GM23338 (cell line): ENCODE measurements at regions not wholly inside any gene's neighbourhood (a gene's known extent, or its start where the extent isn't known, plus 50 kb on each side); places are given as distances from the start of the nearest gene placed in this dataset.

ENCODE experiments used
- ATAC-seq: fragments of 200-7000 bp; cut with Tn5 transposase; 3 replicates; pipeline ENCODE4 v1.9.1; 2020
- DNase-seq: peaks from one replicate; pipeline ENCODE4 v3.0.0-alpha.2; 2015; ENCODE audit warnings: low spot score
- H2AFZ ChIP-seq: fragments of 200-600 bp; sonication (generic); 2 replicates; pipeline ENCODE4 v1.8.0; 2016; ENCODE audit warnings: antibody characterized with exemption, mild to moderate bottlenecking, moderate library complexity
- H3F3A ChIP-seq: fragments of 200-600 bp; sonication (generic); replicated peaks from 2 replicates; pipeline ENCODE4 v1.8.0; 2017; ENCODE audit warnings: antibody characterized with exemption, mixed run types, low read depth
- H3K27ac ChIP-seq: fragments of 200-600 bp; sonication (generic); 2 replicates; pipeline ENCODE4 v1.6.1; 2016; ENCODE audit warnings: low read depth
- H3K27me3 ChIP-seq: fragments of 200-600 bp; sonication (generic); 2 replicates; pipeline ENCODE4 v1.8.0; 2016; ENCODE audit warnings: mild to moderate bottlenecking, mixed run types, moderate library complexity; ENCODE audit not compliant: insufficient read depth
- H3K36me3 ChIP-seq: fragments of 200-600 bp; sonication (generic); 2 replicates; pipeline ENCODE4 v1.8.0; 2016; ENCODE audit warnings: mild to moderate bottlenecking; ENCODE audit not compliant: insufficient read depth
- H3K4me1 ChIP-seq: fragments of 200-600 bp; sonication (generic); 2 replicates; pipeline ENCODE4 v1.8.0; 2016; ENCODE audit warnings: mild to moderate bottlenecking, moderate library complexity; ENCODE audit not compliant: insufficient read depth
- H3K4me2 ChIP-seq: fragments of 200-600 bp; sonication (generic); 2 replicates; pipeline ENCODE4 v1.7.1; 2017; ENCODE audit warnings: mixed run types
- H3K4me3 ChIP-seq: fragments of 200-600 bp; sonication (generic); 2 replicates; pipeline ENCODE4 v1.6.1; 2016; ENCODE audit warnings: mixed run types
- H3K79me2 ChIP-seq: fragments of 200-600 bp; sonication (generic); replicated peaks from 2 replicates; pipeline ENCODE4 v1.8.0; 2017; ENCODE audit warnings: mild to moderate bottlenecking; ENCODE audit not compliant: insufficient read depth
- H3K9me2 ChIP-seq: fragments of 200-600 bp; sonication (generic); 2 replicates; pipeline ENCODE4 v1.8.0; 2017; ENCODE audit not compliant: insufficient read depth
- H4K20me1 ChIP-seq: fragments of 200-600 bp; sonication (generic); replicated peaks from 2 replicates; pipeline ENCODE4 v1.8.0; 2017; ENCODE audit warnings: mild to moderate bottlenecking; ENCODE audit not compliant: insufficient read depth
- H3K27ac Mint-ChIP-seq: 2 replicates; pipeline ENCODE4 v1.8.0; 2020; ENCODE audit warnings: inconsistent platforms, mild to moderate bottlenecking, moderate library complexity, mixed read lengths
- H3K27me3 Mint-ChIP-seq: 3 replicates; pipeline ENCODE4 v1.8.0; 2022; ENCODE audit warnings: low read depth, mild to moderate bottlenecking, moderate library complexity, mixed read lengths, inconsistent platforms; ENCODE audit not compliant: insufficient read depth, poor library complexity
- H3K36me3 Mint-ChIP-seq: 3 replicates; pipeline ENCODE4 v1.8.0; 2021; ENCODE audit warnings: low read depth, mild to moderate bottlenecking, inconsistent platforms, moderate library complexity, mixed read lengths
- H3K4me1 Mint-ChIP-seq: 3 replicates; pipeline ENCODE4 v1.8.0; 2020; ENCODE audit warnings: mild to moderate bottlenecking, inconsistent platforms, mixed read lengths
- H3K4me3 Mint-ChIP-seq: 3 replicates; pipeline ENCODE4 v1.8.0; 2021; ENCODE audit warnings: moderate library complexity, mild to moderate bottlenecking, inconsistent platforms, mixed read lengths
- H3K9me3 Mint-ChIP-seq: 3 replicates; pipeline ENCODE4 v1.8.0; 2020; ENCODE audit warnings: moderate library complexity, mild to moderate bottlenecking, inconsistent platforms, mixed read lengths
- CREB1 ChIP-seq: fragments of 250-450 bp; sonication (Bioruptor Pico); IDR thresholded peaks from 2 replicates; pipeline ENCODE4 v1.5.0; 2020; ENCODE audit warnings: low read depth, mild to moderate bottlenecking, moderate library complexity
- EZH2 ChIP-seq: fragments of 200-600 bp; sonication (generic); IDR thresholded peaks from one replicate; pipeline ENCODE4 v1.8.0; 2017; ENCODE audit warnings: antibody characterized with exemption, mild to moderate bottlenecking, low read depth; ENCODE audit not compliant: unreplicated experiment
- EZH2phosphoT487 ChIP-seq: fragments of 200-600 bp; sonication (generic); IDR thresholded peaks from one replicate; pipeline ENCODE4 v1.8.1; 2018; ENCODE audit warnings: antibody characterized with exemption; ENCODE audit not compliant: unreplicated experiment
- JUNB ChIP-seq: IDR thresholded peaks from one replicate; pipeline ENCODE4 v1.6.1; 2016; ENCODE audit warnings: antibody characterized with exemption; ENCODE audit not compliant: unreplicated experiment
- NANOG ChIP-seq: IDR thresholded peaks from 2 replicates; pipeline ENCODE4 v1.6.1; 2016; ENCODE audit warnings: antibody characterized with exemption, borderline replicate concordance
- POLR2AphosphoS5 ChIP-seq: IDR thresholded peaks from 2 replicates; pipeline ENCODE4 v1.6.1; 2016; ENCODE audit warnings: antibody characterized with exemption, low read depth
- REST ChIP-seq: IDR thresholded peaks from one replicate; pipeline ENCODE4 v1.6.1; 2018; ENCODE audit warnings: antibody characterized with exemption; ENCODE audit not compliant: unreplicated experiment
- STAT1 ChIP-seq: IDR thresholded peaks from one replicate; pipeline ENCODE4 v1.6.1; 2016; ENCODE audit warnings: antibody characterized with exemption; ENCODE audit not compliant: unreplicated experiment
- ZNF114 ChIP-seq: fragments of 250-450 bp; sonication (Bioruptor Pico); IDR thresholded peaks from 2 replicates; pipeline ENCODE4 v1.5.0; 2020; ENCODE audit warnings: mild to moderate bottlenecking, moderate library complexity
- ZNF331 ChIP-seq: fragments of 250-450 bp; sonication (Bioruptor Pico); IDR thresholded peaks from 2 replicates; pipeline ENCODE4 v1.5.0; 2020; ENCODE audit warnings: low read depth, mild to moderate bottlenecking, moderate library complexity
- TF ChIP-seq, protein P1 (sequence below): IDR thresholded peaks from 2 replicates; pipeline ENCODE4 v1.6.1; 2016; ENCODE audit warnings: antibody characterized with exemption
- TF ChIP-seq, protein P2 (sequence below), 2 experiments: fragments of 200-600 bp in 1 of 2; sonication (generic) in 1 of 2; conservative IDR thresholded peaks; 2 replicates each; pipeline versions ENCODE4 v1.5.1 to v1.6.1; 2016 to 2017; ENCODE audit warnings: antibody characterized with exemption in 2 of 2, low read depth in 2 of 2, mild to moderate bottlenecking in 2 of 2, moderate library complexity in 1 of 2

DNA sequence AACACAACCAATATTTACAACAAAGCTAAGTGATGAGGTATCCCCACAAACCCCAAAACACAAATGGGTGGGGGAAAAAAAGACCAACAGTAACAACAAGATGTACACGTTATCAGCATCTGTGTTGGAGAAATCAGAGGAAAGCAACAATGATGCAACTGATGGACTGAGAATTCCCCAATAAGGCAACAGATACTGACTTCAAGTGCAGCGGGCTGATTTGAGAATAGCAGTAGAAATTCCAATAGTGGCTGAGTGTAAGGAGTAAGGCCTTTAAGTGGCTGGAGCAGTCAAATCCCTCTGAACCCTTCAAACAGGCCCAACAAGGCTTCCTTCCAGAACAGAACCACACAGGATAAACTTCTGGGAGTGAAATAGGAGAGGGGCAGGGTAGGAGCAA lies 97.6 kb downstream of the TM2D1 start:
- Histone ChIP-seq H3K36me3 (no peaks in the 10 kb centered on the region), H3K4me3 (no peak overlapping the region), H4K20me1 (no peaks in the 10 kb centered on the region), H3F3A (no peaks in the 10 kb centered on the region), H3K79me2 (no peaks in the 10 kb centered on the region), H3K4me1 (no peaks in the 10 kb centered on the region), H3K4me2 (no peak overlapping the region), H2AFZ (peak overlapping the region; percentile 4; the same call in 1 of the 2 replicates), H3K27ac (no peak overlapping the region), H3K9me2 (no peaks in the 10 kb centered on the region), H3K27me3 (no peaks in the 10 kb centered on the region)
- Mint-ChIP-seq H3K9me3 (no peaks in the 10 kb centered on the region), H3K27ac (no peak overlapping the region), H3K4me1 (no peaks in the 10 kb centered on the region), H3K27me3 (peaks cover 3% of the 10 kb centered on the region), H3K4me3 (no peak overlapping the region), H3K36me3 (no peaks in the 10 kb centered on the region)
- TF ChIP-seq ZNF331 (CRISPR knock-in tag) (no peak), REST (no peak), STAT1 (no peak), ZNF114 (CRISPR knock-in tag) (no peak)
- ATAC-seq = no peak
- no peak for DNase-seq

GRCh38 chr1:61626816-61627215 lies 98.1 kb downstream of the TM2D1 start:
- H3K27ac Mint-ChIP-seq = no peak overlapping the region
- TF ChIP-seq NANOG = no peak
- TF ChIP-seq CREB1 = no peak
- TF ChIP-seq, protein P1, sequence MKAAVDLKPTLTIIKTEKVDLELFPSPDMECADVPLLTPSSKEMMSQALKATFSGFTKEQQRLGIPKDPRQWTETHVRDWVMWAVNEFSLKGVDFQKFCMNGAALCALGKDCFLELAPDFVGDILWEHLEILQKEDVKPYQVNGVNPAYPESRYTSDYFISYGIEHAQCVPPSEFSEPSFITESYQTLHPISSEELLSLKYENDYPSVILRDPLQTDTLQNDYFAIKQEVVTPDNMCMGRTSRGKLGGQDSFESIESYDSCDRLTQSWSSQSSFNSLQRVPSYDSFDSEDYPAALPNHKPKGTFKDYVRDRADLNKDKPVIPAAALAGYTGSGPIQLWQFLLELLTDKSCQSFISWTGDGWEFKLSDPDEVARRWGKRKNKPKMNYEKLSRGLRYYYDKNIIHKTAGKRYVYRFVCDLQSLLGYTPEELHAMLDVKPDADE = no peak
- no peak for TF ChIP-seq POLR2AphosphoS5
- TF ChIP-seq JUNB = no peak
- no peak for TF ChIP-seq REST
- TF ChIP-seq EZH2phosphoT487 = no peak
- TF ChIP-seq ZNF114 (CRISPR knock-in tag) = no peak
- TF ChIP-seq EZH2 = no peak
- TF ChIP-seq, protein P2, sequence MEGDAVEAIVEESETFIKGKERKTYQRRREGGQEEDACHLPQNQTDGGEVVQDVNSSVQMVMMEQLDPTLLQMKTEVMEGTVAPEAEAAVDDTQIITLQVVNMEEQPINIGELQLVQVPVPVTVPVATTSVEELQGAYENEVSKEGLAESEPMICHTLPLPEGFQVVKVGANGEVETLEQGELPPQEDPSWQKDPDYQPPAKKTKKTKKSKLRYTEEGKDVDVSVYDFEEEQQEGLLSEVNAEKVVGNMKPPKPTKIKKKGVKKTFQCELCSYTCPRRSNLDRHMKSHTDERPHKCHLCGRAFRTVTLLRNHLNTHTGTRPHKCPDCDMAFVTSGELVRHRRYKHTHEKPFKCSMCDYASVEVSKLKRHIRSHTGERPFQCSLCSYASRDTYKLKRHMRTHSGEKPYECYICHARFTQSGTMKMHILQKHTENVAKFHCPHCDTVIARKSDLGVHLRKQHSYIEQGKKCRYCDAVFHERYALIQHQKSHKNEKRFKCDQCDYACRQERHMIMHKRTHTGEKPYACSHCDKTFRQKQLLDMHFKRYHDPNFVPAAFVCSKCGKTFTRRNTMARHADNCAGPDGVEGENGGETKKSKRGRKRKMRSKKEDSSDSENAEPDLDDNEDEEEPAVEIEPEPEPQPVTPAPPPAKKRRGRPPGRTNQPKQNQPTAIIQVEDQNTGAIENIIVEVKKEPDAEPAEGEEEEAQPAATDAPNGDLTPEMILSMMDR (conservative IDR thresholded peaks at IDR 0.05; ENCODE audit: low read depth in 2 of 2) = no peak
- no peak for TF ChIP-seq STAT1
- TF ChIP-seq ZNF331 (CRISPR knock-in tag) = no peak

More at GRCh38 chr1:61626816-61627215, 98.1 kb downstream of the TM2D1 start:
- no peaks in the 10 kb centered on the region for H3K36me3 ChIP-seq
- H3K79me2 ChIP-seq = no peaks in the 10 kb centered on the region
- H3K4me1 Mint-ChIP-seq = no peaks in the 10 kb centered on the region
- no peaks in the 10 kb centered on the region for H3K36me3 Mint-ChIP-seq
- no peaks in the 10 kb centered on the region for H3K27me3 ChIP-seq
- H3K27ac ChIP-seq = no peak overlapping the region
- H3K27me3 Mint-ChIP-seq = peaks cover 3% of the 10 kb centered on the region
- H3K4me3 Mint-ChIP-seq = no peak overlapping the region
- no peaks in the 10 kb centered on the region for H3F3A ChIP-seq
- H3K9me2 ChIP-seq = no peaks in the 10 kb centered on the region
- no peaks in the 10 kb centered on the region for H3K9me3 Mint-ChIP-seq
- H3K4me2 ChIP-seq = no peak overlapping the region
- DNase-seq = no peak
- H2AFZ ChIP-seq = peak overlapping the region; percentile 4; the same call in 1 of the 2 replicates
- no peaks in the 10 kb centered on the region for H3K4me1 ChIP-seq
- no peaks in the 10 kb centered on the region for H4K20me1 ChIP-seq
- ATAC-seq = no peak
- H3K4me3 ChIP-seq = no peak overlapping the region
